ENCODE measurements at regions not wholly inside any gene's neighbourhood (a gene's known extent, or its start where the extent isn't known, plus 50 kb on each side); places are given as distances from the start of the nearest gene placed in this dataset.

DNA sequence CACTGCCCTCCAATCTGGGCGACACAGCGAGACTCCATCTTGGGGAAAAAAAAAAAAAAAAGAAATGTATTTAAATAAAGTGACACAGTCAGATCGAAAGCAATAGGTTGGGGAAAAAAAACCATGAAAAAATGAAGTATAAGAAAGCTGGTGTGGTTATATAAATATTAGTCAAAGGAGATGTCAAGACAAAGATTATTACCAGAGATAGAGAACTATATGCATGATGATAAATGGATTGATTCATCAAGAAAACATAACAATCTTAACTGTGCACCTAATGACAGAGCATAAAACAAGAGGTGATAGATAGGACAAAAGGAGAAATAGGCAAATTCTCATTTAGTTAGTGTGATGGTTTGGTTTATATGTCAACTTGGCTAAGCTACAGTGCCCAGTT, 146.9 kb upstream of the AHI1 start:
- intact Hi-C loops (cut with micrococcal nuclease), result no loop called here
- Histone ChIP-seq H3K9ac (ENCODE audit: low read length) (no peak overlapping the region), H3K4me3 (replicated peaks in 1 of 2; ENCODE audit: low read depth in 1 of 2, low read length in 2 of 2) (no peak overlapping the region), H3K27me3 (ENCODE audit: insufficient read depth, low read length) (no peaks in the 10 kb centered on the region), H3K4me2 (ENCODE audit: low read length) (no peak overlapping the region), H3K27ac (ENCODE audit: low read depth, low read length) (no peak overlapping the region), H3K79me2 (ENCODE audit: insufficient read depth, low read length) (no peaks in the 10 kb centered on the region), H3K36me3 (ENCODE audit: control insufficient read depth in 1 of 2, insufficient read depth in 2 of 2, low read length in 2 of 2) (no peaks in the 10 kb centered on the region), H3K9me3 (ENCODE audit: control insufficient read depth in 1 of 2, insufficient read depth in 1 of 2, low read depth in 1 of 2, low read length in 2 of 2) (no peaks in the 10 kb centered on the region), H2AFZ (ENCODE audit: low read depth, low read length, poor library complexity, severe bottlenecking) (no peak overlapping the region), H3K9me2 (ENCODE audit: insufficient read depth) (no peaks in the 10 kb centered on the region), H3K4me1 (ENCODE audit: control insufficient read depth in 1 of 2, insufficient read depth in 2 of 2, low read length in 2 of 2) (no peaks in the 10 kb centered on the region), H4K20me1 (ENCODE audit: insufficient read depth) (no peaks in the 10 kb centered on the region)
- POLR2A ChIA-PET, result no interaction called here
- no peak for ATAC-seq
- BruUV-seq (replicated peaks), result no TSS peak
- no peak for TF ChIP-seq CEBPB (IDR thresholded peaks at IDR 0.05; ENCODE audit: low read depth)
- TF ChIP-seq POLR2AphosphoS5 (IDR thresholded peaks at IDR 0.05; ENCODE audit: low read depth, low read length), result no peak
- no peak for TF ChIP-seq JUND (IDR thresholded peaks at IDR 0.05)
- no peak for TF ChIP-seq FOSL1 (IDR thresholded peaks at IDR 0.05; ENCODE audit: low read depth)
- CTCF ChIA-PET, result no interaction called here
- RAD21 ChIA-PET (ENCODE audit: low non-redundant PET in 1 of 2, low total read pairs in 2 of 2, uncharacterized antibody in 2 of 2, unreplicated experiment in 2 of 2), result no interaction called here
- no peak for DNase-seq (ENCODE audit: low read depth, low spot score)

DNA sequence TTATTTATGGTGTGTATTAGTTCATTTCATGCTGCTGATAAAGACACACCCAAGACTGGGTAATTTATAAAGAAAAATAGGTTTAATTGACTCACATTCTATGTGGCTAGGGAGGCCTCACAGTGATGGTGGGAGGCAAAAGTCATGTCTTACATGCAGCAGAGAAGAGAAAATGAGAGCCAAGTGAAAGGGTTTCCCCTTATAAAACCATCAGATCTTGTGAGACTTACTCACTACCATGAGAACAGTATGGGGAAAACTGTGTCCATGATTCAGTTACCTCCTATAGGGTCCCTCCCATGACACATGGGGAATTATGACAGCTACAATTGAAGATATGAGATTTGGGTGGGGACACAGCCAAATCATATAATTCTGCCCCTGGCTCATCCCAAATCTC, 150.0 kb upstream of the AHI1 start:
- RAD21 ChIA-PET (ENCODE audit: low non-redundant PET in 1 of 2, low total read pairs in 2 of 2, uncharacterized antibody in 2 of 2, unreplicated experiment in 2 of 2), result no interaction called here
- no peak for DNase-seq (ENCODE audit: low read depth, low spot score)
- Histone ChIP-seq H2AFZ (ENCODE audit: low read depth, low read length, poor library complexity, severe bottlenecking) (no peak overlapping the region), H3K4me1 (ENCODE audit: control insufficient read depth in 1 of 2, insufficient read depth in 2 of 2, low read length in 2 of 2) (no peaks in the 10 kb centered on the region), H3K27me3 (ENCODE audit: insufficient read depth, low read length) (no peaks in the 10 kb centered on the region), H3K36me3 (ENCODE audit: control insufficient read depth in 1 of 2, insufficient read depth in 2 of 2, low read length in 2 of 2) (no peaks in the 10 kb centered on the region), H3K9ac (ENCODE audit: low read length) (no peak overlapping the region), H3K9me3 (ENCODE audit: control insufficient read depth in 1 of 2, insufficient read depth in 1 of 2, low read depth in 1 of 2, low read length in 2 of 2) (no peaks in the 10 kb centered on the region), H3K79me2 (ENCODE audit: insufficient read depth, low read length) (no peaks in the 10 kb centered on the region), H3K4me3 (replicated peaks in 1 of 2; ENCODE audit: low read depth in 1 of 2, low read length in 2 of 2) (no peak overlapping the region), H3K9me2 (ENCODE audit: insufficient read depth) (no peaks in the 10 kb centered on the region), H3K27ac (ENCODE audit: low read depth, low read length) (no peak overlapping the region), H3K4me2 (ENCODE audit: low read length) (no peak overlapping the region), H4K20me1 (ENCODE audit: insufficient read depth) (no peaks in the 10 kb centered on the region)
- TF ChIP-seq CBX3 (IDR thresholded peaks at IDR 0.05; ENCODE audit: low read depth) (no peak), SP1 (IDR thresholded peaks at IDR 0.05; ENCODE audit: low read depth) (no peak)
- BruUV-seq (replicated peaks), result no TSS peak
- CTCF ChIA-PET, result no interaction called here
- intact Hi-C loops (cut with micrococcal nuclease), result no loop called here
- POLR2A ChIA-PET, result no interaction called here
- ATAC-seq, result no peak
